HEK293 (cell line): ENCODE measurements at regions not wholly inside any gene's neighbourhood (a gene's known extent, or its start where the extent isn't known, plus 50 kb on each side); places are given as distances from the start of the nearest gene placed in this dataset.

Source experiments
- ATF2 ChIP-seq: fragments of 450-650 bp; formaldehyde crosslinking; IDR thresholded peaks from 2 replicates; pipeline ENCODE4 v1.5.1; 2016; ENCODE audit warnings: missing biosample characterization, missing genetic modification characterization, low read depth
- CTCF ChIP-seq: fragments of 450-650 bp; formaldehyde crosslinking; IDR thresholded peaks from 2 replicates; pipeline ENCODE4 v1.5.1; 2016; ENCODE audit warnings: missing biosample characterization, missing genetic modification characterization
- KLF10 ChIP-seq: fragments of 450-650 bp; IDR thresholded peaks from 2 replicates; pipeline ENCODE4 v1.5.1; 2018; ENCODE audit warnings: missing biosample characterization, mild to moderate bottlenecking, missing genetic modification characterization
- PBX3 ChIP-seq: sonication (generic); formaldehyde crosslinking; IDR thresholded peaks from 2 replicates; pipeline ENCODE4 v1.8.1; 2022; ENCODE audit warnings: mild to moderate bottlenecking, moderate library complexity, missing genetic modification reagents
- PRDM10 ChIP-seq: fragments of 450-650 bp; formaldehyde crosslinking; IDR thresholded peaks from 2 replicates; pipeline ENCODE4 v1.5.1; 2016; ENCODE audit warnings: missing biosample characterization, missing genetic modification characterization
- REPIN1 ChIP-seq: fragments of 450-650 bp; formaldehyde crosslinking; IDR thresholded peaks from 2 replicates; pipeline ENCODE4 v1.5.1; 2017; ENCODE audit warnings: missing biosample characterization, missing genetic modification characterization, low read depth
- SETDB1 ChIP-seq: IDR thresholded peaks from one replicate; pipeline ENCODE4 v1.6.1; 2017; ENCODE audit warnings: mild to moderate bottlenecking, low read length, moderate library complexity, mixed read lengths; ENCODE audit not compliant: insufficient read length
- ZNF16 ChIP-seq: fragments of 450-650 bp; formaldehyde crosslinking; IDR thresholded peaks from 2 replicates; pipeline ENCODE4 v1.5.1; 2016; ENCODE audit warnings: low read depth, missing biosample characterization, missing genetic modification characterization
- ZNF274 ChIP-seq, 2 experiments: fragments of 200-500 bp in 1 of 2; fragments of 450-650 bp in 1 of 2; sonication (Bioruptor generic) in 1 of 2; formaldehyde crosslinking in 1 of 2; IDR thresholded peaks; 2 replicates each; pipeline versions ENCODE4 v1.5.1 to v1.6.1; 2014 to 2016; ENCODE audit warnings: borderline replicate concordance in 1 of 2, inconsistent platforms in 1 of 2, low read length in 1 of 2, missing biosample characterization in 1 of 2, missing genetic modification characterization in 1 of 2
- ZNF341 ChIP-seq: fragments of 450-650 bp; formaldehyde crosslinking; IDR thresholded peaks from 2 replicates; pipeline ENCODE4; 2016; ENCODE audit warnings: low read depth, missing biosample characterization, missing genetic modification characterization
- ZNF639 ChIP-seq: fragments of 450-650 bp; formaldehyde crosslinking; IDR thresholded peaks from 2 replicates; pipeline ENCODE4 v1.5.1; 2016; ENCODE audit warnings: missing biosample characterization, missing genetic modification characterization

- no peak for TF ChIP-seq PBX3 (CRISPR knock-in tag)
- TF ChIP-seq ZNF639 (tag by site-specific recombination), result no peak
- no peak for TF ChIP-seq CTCF (tag by site-specific recombination)
- no peak for TF ChIP-seq PRDM10 (tag by site-specific recombination)
- TF ChIP-seq SETDB1, result no peak
- TF ChIP-seq ATF2 (tag by site-specific recombination), result no peak
- TF ChIP-seq ZNF16 (tag by site-specific recombination), result no peak
- no peak for TF ChIP-seq ZNF274 (IDR thresholded peaks at IDR 0.05; ENCODE audit: low read length)
- no peak for TF ChIP-seq ZNF274 (tag by site-specific recombination; IDR thresholded peaks at IDR 0.05; ENCODE audit: borderline replicate concordance)
- no peak for TF ChIP-seq REPIN1 (tag by site-specific recombination)
- TF ChIP-seq KLF10 (tag by site-specific recombination), result no peak
- no peak for TF ChIP-seq ZNF341 (tag by site-specific recombination)
Measured at GRCh38 chr21:28111151-28111619, 881.5 kb downstream of the LTN1 start.
